ENCODE measurements at regions not wholly inside any gene's neighbourhood (a gene's known extent, or its start where the extent isn't known, plus 50 kb on each side); places are given as distances from the start of the nearest gene placed in this dataset.

DNA sequence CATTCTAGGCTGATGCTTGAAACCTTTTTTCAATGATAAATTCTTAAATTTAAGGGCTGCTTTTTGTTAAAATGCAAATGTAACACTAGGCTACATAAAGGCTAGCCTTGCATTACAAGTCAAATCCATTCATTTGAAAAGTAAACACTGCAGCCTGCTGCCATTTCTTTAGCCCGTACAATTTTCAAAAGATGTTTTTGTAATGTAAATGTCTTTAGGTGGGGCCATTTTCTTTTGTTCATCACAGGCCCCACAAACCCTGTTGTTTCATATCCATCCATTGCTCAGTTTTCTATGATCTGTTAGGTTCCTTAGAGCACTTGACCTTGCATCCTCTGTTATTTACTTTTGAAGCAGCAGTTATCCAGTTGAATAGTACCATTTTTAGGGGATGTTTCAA, 296.2 kb upstream of the AMOT start:
- H3K36me3 ChIP-seq (ENCODE audit: insufficient read depth, insufficient read length, low read length) = no peaks in the 10 kb centered on the region
- peaks cover 7% of the 10 kb centered on the region; the same call in 1 of the 2 replicates for H3K9me3 ChIP-seq (ENCODE audit: insufficient read depth, low read length)
- no peaks in the 10 kb centered on the region for H3K4me1 ChIP-seq (ENCODE audit: insufficient read depth, insufficient read length)
- no peak overlapping the region for H3K9ac ChIP-seq (ENCODE audit: insufficient read length, low read depth)
- TF ChIP-seq YY1 (IDR thresholded peaks at IDR 0.05; ENCODE audit: insufficient read depth, insufficient read length) (no peak), ZNF274 (IDR thresholded peaks at IDR 0.05; ENCODE audit: low read depth, low read length) (no peak), SUZ12 (IDR thresholded peaks at IDR 0.05; ENCODE audit: extremely low read depth, insufficient read depth, insufficient read length) (no peak)
- DNase-seq (ENCODE audit: low read depth, low spot score) = no peak
- no peak overlapping the region for H3K4me3 ChIP-seq (ENCODE audit: insufficient read length, low read depth)
- no peaks in the 10 kb centered on the region for H3K27me3 ChIP-seq (ENCODE audit: insufficient read depth, insufficient read length)

DNA sequence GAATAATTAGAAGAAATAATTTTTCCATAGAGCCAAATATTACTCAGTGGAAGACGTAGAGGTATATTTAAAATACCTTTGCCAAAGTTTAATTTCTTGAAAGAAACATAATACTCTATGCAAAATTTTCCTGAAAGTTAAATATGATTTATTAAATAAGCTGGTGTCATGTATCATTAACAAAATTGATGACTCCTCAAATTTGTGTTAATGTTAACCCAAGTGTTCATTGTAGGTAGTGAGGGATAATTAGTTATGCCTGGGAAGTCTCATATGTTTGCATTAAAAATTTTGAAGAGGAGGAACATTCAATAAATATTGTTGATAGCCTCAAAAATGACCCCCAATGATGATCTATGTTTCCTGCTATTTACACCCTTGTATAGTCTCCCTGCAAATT, 292.7 kb upstream of the AMOT start:
- no peaks in the 10 kb centered on the region for H3K27me3 ChIP-seq (ENCODE audit: insufficient read depth, insufficient read length)

DNA sequence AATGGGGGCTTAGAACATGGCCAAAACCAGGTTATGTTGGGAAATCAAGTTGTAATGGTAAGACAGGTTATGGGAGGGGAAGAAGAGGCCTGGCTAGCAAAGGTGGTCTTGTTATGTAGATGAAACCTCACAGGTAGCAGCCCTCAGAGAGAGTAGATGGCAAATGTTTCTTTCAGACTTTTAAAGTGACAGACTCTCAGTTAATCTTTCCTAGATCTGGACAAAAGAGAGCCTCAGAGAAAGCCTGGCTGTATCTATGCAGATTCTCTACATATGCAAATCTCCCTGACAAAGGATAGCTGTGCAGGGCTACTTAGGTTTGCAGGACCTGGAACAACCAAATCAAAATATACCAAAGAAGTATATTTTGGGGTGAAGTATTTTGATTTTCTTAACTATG, 284.1 kb upstream of the AMOT start:
- Histone ChIP-seq H3K9ac (ENCODE audit: insufficient read length, low read depth) (no peak overlapping the region), H3K36me3 (ENCODE audit: insufficient read depth, insufficient read length, low read length) (no peaks in the 10 kb centered on the region), H3K9me3 (ENCODE audit: insufficient read depth, low read length) (peaks cover 19% of the 10 kb centered on the region; the same call in 1 of the 2 replicates), H3K4me3 (ENCODE audit: insufficient read length, low read depth) (no peak overlapping the region), H3K27me3 (ENCODE audit: insufficient read depth, insufficient read length) (no peaks in the 10 kb centered on the region), H3K4me1 (ENCODE audit: insufficient read depth, insufficient read length) (no peaks in the 10 kb centered on the region)
- no peak for TF ChIP-seq YY1 (IDR thresholded peaks at IDR 0.05; ENCODE audit: insufficient read depth, insufficient read length)
- DNase-seq (ENCODE audit: low read depth, low spot score) = peak; percentile 9

More for the DNA sequence above, 292.7 kb upstream of the AMOT start:
- DNase-seq (ENCODE audit: low read depth, low spot score) = no peak
- no peaks in the 10 kb centered on the region; the same call in 1 of the 2 replicates for H3K9me3 ChIP-seq (ENCODE audit: insufficient read depth, low read length)
- no peaks in the 10 kb centered on the region for H3K36me3 ChIP-seq (ENCODE audit: insufficient read depth, insufficient read length, low read length)
- no peaks in the 10 kb centered on the region for H3K4me1 ChIP-seq (ENCODE audit: insufficient read depth, insufficient read length)
- no peak for TF ChIP-seq SUZ12 (IDR thresholded peaks at IDR 0.05; ENCODE audit: extremely low read depth, insufficient read depth, insufficient read length)
- TF ChIP-seq YY1 (IDR thresholded peaks at IDR 0.05; ENCODE audit: insufficient read depth, insufficient read length) = no peak
- TF ChIP-seq ZNF274 (IDR thresholded peaks at IDR 0.05; ENCODE audit: low read depth, low read length) = no peak
- no peak overlapping the region for H3K9ac ChIP-seq (ENCODE audit: insufficient read length, low read depth)
- H3K4me3 ChIP-seq (ENCODE audit: insufficient read length, low read depth) = no peak overlapping the region

DNA sequence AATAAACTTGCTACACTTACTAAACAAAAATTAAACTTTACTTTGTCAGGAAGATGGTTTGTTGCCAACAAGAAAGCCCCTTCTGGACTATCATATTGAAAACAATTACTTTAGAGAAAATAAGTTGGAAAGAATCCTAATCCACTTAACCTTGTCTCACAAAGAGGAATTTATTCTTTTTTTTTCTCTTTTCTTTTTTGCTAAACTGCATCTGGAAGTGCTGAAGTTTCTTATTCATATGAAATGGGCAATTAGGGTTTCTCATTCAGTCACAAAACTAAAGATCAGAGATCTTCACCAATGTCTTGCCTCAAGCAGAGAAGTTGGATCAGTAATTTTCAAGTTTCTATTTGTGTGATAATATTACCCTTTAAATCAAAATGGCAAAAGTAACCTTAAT, 234.9 kb upstream of the AMOT start:
- Histone ChIP-seq H3K4me3 (ENCODE audit: insufficient read length, low read depth) (no peak overlapping the region), H3K36me3 (ENCODE audit: insufficient read depth, insufficient read length, low read length) (no peaks in the 10 kb centered on the region), H3K4me1 (ENCODE audit: insufficient read depth, insufficient read length) (no peaks in the 10 kb centered on the region), H3K9me3 (ENCODE audit: insufficient read depth, low read length) (no peaks in the 10 kb centered on the region; the same call in 1 of the 2 replicates), H3K9ac (ENCODE audit: insufficient read length, low read depth) (no peak overlapping the region), H3K27me3 (ENCODE audit: insufficient read depth, insufficient read length) (no peaks in the 10 kb centered on the region)
- DNase-seq (ENCODE audit: low read depth, low spot score) = no peak
- TF ChIP-seq SUZ12 (IDR thresholded peaks at IDR 0.05; ENCODE audit: extremely low read depth, insufficient read depth, insufficient read length) (no peak), ZNF274 (IDR thresholded peaks at IDR 0.05; ENCODE audit: low read depth, low read length) (no peak), YY1 (IDR thresholded peaks at IDR 0.05; ENCODE audit: insufficient read depth, insufficient read length) (no peak)

DNA sequence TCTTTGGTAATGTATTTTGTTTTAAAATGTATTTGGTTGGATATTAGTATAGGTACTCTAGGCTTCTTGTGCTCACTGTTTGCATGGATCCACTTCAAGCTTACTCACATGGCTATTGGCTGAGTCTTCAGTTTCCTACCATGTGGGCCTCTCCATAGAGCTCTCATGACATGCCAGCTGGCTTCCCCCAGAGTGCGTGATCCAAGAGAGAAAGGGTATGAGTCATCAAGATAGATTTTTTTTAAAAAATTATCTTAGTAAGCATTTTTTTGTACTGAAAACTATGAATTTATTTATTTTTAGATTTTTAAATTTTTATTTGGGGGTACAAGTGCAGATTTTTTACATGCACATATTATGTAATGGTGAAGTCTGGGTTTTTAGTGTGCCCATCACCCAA, 219.1 kb upstream of the AMOT start:
- no peaks in the 10 kb centered on the region for H3K36me3 ChIP-seq (ENCODE audit: insufficient read depth, insufficient read length, low read length)
- TF ChIP-seq YY1 (IDR thresholded peaks at IDR 0.05; ENCODE audit: insufficient read depth, insufficient read length) = no peak
- no peak for TF ChIP-seq SUZ12 (IDR thresholded peaks at IDR 0.05; ENCODE audit: extremely low read depth, insufficient read depth, insufficient read length)
- no peak for TF ChIP-seq ZNF274 (IDR thresholded peaks at IDR 0.05; ENCODE audit: low read depth, low read length)
- H3K27me3 ChIP-seq (ENCODE audit: insufficient read depth, insufficient read length) = no peaks in the 10 kb centered on the region
- no peak for DNase-seq (ENCODE audit: low read depth, low spot score)
- H3K4me3 ChIP-seq (ENCODE audit: insufficient read length, low read depth) = no peak overlapping the region
- no peaks in the 10 kb centered on the region for H3K4me1 ChIP-seq (ENCODE audit: insufficient read depth, insufficient read length)
- no peak overlapping the region for H3K9ac ChIP-seq (ENCODE audit: insufficient read length, low read depth)
- no peaks in the 10 kb centered on the region for H3K9me3 ChIP-seq (ENCODE audit: insufficient read depth, low read length)

DNA sequence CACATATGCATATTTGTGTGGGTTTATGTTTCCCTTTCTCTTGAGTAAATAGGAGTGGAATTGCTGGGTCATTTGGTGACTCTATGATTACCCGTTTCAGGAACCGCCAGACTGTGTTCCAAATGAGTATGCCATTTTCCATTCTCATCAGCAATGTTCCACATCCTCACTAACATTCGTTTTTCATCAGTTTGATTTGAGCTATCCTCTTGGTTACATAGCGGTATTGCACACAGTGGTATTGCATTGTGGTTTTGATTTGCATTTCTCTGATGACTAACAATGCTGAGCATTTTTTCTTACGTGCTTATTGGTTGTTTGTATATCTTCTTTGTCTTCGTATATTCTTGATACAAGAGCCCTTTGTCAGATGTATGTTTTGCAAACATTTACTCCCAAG, 218.0 kb upstream of the AMOT start:
- Histone ChIP-seq H3K27me3 (ENCODE audit: insufficient read depth, insufficient read length) (no peaks in the 10 kb centered on the region), H3K36me3 (ENCODE audit: insufficient read depth, insufficient read length, low read length) (no peaks in the 10 kb centered on the region), H3K9me3 (ENCODE audit: insufficient read depth, low read length) (no peaks in the 10 kb centered on the region), H3K4me3 (ENCODE audit: insufficient read length, low read depth) (no peak overlapping the region), H3K9ac (ENCODE audit: insufficient read length, low read depth) (no peak overlapping the region), H3K4me1 (ENCODE audit: insufficient read depth, insufficient read length) (no peaks in the 10 kb centered on the region)
- TF ChIP-seq ZNF274 (IDR thresholded peaks at IDR 0.05; ENCODE audit: low read depth, low read length) = no peak
- TF ChIP-seq SUZ12 (IDR thresholded peaks at IDR 0.05; ENCODE audit: extremely low read depth, insufficient read depth, insufficient read length) = no peak
- no peak for TF ChIP-seq YY1 (IDR thresholded peaks at IDR 0.05; ENCODE audit: insufficient read depth, insufficient read length)
- DNase-seq (ENCODE audit: low read depth, low spot score) = no peak

DNA sequence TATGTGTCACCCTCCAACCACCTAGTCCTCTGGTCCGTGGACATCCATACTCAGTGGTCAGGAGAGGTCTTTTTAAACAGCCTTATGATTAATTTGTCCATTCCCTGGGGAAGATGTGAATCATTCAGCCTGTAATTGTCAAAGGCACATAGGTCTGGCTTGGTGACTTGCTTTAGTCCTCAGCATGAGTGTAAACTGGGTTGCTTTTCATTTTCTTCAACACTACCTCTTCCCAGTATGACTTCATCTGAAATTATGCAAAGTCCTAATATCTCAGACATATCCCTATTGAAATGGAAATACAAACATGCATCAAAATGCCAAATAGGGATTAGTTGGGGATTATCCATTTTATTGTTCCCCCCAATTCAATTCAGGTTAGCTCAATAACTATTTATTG, 208.3 kb upstream of the AMOT start:
- no peaks in the 10 kb centered on the region for H3K27me3 ChIP-seq (ENCODE audit: insufficient read depth, insufficient read length)
- TF ChIP-seq SUZ12 (IDR thresholded peaks at IDR 0.05; ENCODE audit: extremely low read depth, insufficient read depth, insufficient read length) = no peak
- TF ChIP-seq ZNF274 (IDR thresholded peaks at IDR 0.05; ENCODE audit: low read depth, low read length) = no peak
- TF ChIP-seq YY1 (IDR thresholded peaks at IDR 0.05; ENCODE audit: insufficient read depth, insufficient read length) = no peak
- no peaks in the 10 kb centered on the region for H3K36me3 ChIP-seq (ENCODE audit: insufficient read depth, insufficient read length, low read length)
- H3K9me3 ChIP-seq (ENCODE audit: insufficient read depth, low read length) = no peaks in the 10 kb centered on the region
- DNase-seq (ENCODE audit: low read depth, low spot score) = no peak
- no peak overlapping the region for H3K4me3 ChIP-seq (ENCODE audit: insufficient read length, low read depth)
- H3K9ac ChIP-seq (ENCODE audit: insufficient read length, low read depth) = no peak overlapping the region
- H3K4me1 ChIP-seq (ENCODE audit: insufficient read depth, insufficient read length) = no peaks in the 10 kb centered on the region

DNA sequence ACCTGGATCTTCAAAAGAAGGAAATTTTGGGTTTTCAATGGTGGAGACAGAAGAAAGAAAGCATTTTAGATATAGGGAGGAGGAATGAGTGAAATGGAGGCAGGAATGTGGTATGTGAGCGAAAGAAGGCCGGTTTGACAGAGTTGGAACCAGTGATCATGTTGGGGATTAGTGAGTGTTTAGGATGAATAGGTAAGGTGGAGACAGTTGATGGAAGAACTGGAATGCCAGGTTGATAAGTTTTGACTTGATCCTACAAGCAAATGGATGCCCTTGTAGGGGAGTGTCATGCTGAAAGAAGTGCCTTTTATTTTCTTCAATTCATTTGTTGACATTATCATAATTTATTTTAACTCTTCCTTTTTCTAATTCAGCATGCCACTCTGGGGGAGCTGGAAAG, 207.8 kb upstream of the AMOT start:
- no peaks in the 10 kb centered on the region for H3K4me1 ChIP-seq (ENCODE audit: insufficient read depth, insufficient read length)
- no peak overlapping the region for H3K4me3 ChIP-seq (ENCODE audit: insufficient read length, low read depth)
- H3K27me3 ChIP-seq (ENCODE audit: insufficient read depth, insufficient read length) = no peaks in the 10 kb centered on the region
- no peak overlapping the region for H3K9ac ChIP-seq (ENCODE audit: insufficient read length, low read depth)
- no peaks in the 10 kb centered on the region for H3K36me3 ChIP-seq (ENCODE audit: insufficient read depth, insufficient read length, low read length)
- no peak for DNase-seq (ENCODE audit: low read depth, low spot score)
- H3K9me3 ChIP-seq (ENCODE audit: insufficient read depth, low read length) = no peaks in the 10 kb centered on the region
- TF ChIP-seq ZNF274 (IDR thresholded peaks at IDR 0.05; ENCODE audit: low read depth, low read length) (no peak), SUZ12 (IDR thresholded peaks at IDR 0.05; ENCODE audit: extremely low read depth, insufficient read depth, insufficient read length) (no peak), YY1 (IDR thresholded peaks at IDR 0.05; ENCODE audit: insufficient read depth, insufficient read length) (no peak)
